ENCODE measurements at regions not wholly inside any gene's neighbourhood (a gene's known extent, or its start where the extent isn't known, plus 50 kb on each side); places are given as distances from the start of the nearest gene placed in this dataset.

DNA sequence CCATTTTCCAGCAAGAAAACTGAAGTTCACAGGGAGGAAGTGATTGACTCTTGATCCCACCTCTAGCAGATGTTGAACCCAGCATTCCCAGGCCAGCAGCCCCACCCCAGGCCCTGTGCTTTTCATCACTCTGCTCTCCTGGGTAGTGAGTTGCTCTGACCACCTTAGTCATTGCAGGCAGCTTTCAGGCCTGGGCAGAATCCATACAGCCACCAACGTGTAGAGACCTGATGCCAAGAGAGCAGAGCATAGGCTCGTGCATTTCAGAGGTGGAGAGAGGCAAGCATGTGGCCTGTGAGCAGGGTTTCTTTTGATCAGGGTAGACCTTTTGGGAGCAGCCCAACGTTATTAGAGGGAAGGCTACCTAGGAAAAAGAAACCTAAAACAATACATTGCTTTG lies 334.6 kb downstream of the PTEN start:
- POLR2A ChIA-PET, result no interaction called here
- TF ChIP-seq ZBTB10 (tag by site-specific recombination; IDR thresholded peaks at IDR 0.05) (no peak), WT1 (tag by site-specific recombination; IDR thresholded peaks at IDR 0.05) (no peak), ZFP69B (tag by site-specific recombination; IDR thresholded peaks at IDR 0.05) (no peak), KLF9 (tag by site-specific recombination; IDR thresholded peaks at IDR 0.05; ENCODE audit: low read depth) (no peak), ZNF768 (tag by site-specific recombination; IDR thresholded peaks at IDR 0.05) (no peak), GFI1B (tag by site-specific recombination; IDR thresholded peaks at IDR 0.05) (no peak), ZSCAN4 (tag by site-specific recombination; IDR thresholded peaks at IDR 0.05) (no peak), ZNF146 (tag by site-specific recombination; IDR thresholded peaks at IDR 0.05) (no peak), ZNF837 (tag by site-specific recombination; IDR thresholded peaks at IDR 0.05) (no peak), ZNF24 (tag by site-specific recombination; IDR thresholded peaks at IDR 0.05) (no peak)
- TF ChIP-seq, protein P1, sequence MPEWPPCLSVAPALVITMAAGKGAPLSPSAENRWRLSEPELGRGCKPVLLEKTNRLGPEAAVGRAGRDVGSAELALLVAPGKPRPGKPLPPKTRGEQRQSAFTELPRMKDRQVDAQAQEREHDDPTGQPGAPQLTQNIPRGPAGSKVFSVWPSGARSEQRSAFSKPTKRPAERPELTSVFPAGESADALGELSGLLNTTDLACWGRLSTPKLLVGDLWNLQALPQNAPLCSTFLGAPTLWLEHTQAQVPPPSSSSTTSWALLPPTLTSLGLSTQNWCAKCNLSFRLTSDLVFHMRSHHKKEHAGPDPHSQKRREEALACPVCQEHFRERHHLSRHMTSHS (tag by site-specific recombination; IDR thresholded peaks at IDR 0.05), result no peak
- CTCF ChIA-PET, result no interaction called here
- Histone ChIP-seq H3K36me3 (ENCODE audit: control insufficient read depth in 2 of 2, insufficient read depth in 1 of 2, low read length in 2 of 2) (no peaks in the 10 kb centered on the region), H3K9me3 (ENCODE audit: control insufficient read depth, insufficient read depth, low read depth, low read length) (no peaks in the 10 kb centered on the region), H3K4me1 (ENCODE audit: control insufficient read depth, insufficient read depth, low read length) (peaks cover 15% of the 10 kb centered on the region), H3K27ac (ENCODE audit: extremely low read depth, low read depth, low read length) (no peak overlapping the region), H3K4me3 (ENCODE audit: low read depth, low read length) (no peak overlapping the region)

DNA sequence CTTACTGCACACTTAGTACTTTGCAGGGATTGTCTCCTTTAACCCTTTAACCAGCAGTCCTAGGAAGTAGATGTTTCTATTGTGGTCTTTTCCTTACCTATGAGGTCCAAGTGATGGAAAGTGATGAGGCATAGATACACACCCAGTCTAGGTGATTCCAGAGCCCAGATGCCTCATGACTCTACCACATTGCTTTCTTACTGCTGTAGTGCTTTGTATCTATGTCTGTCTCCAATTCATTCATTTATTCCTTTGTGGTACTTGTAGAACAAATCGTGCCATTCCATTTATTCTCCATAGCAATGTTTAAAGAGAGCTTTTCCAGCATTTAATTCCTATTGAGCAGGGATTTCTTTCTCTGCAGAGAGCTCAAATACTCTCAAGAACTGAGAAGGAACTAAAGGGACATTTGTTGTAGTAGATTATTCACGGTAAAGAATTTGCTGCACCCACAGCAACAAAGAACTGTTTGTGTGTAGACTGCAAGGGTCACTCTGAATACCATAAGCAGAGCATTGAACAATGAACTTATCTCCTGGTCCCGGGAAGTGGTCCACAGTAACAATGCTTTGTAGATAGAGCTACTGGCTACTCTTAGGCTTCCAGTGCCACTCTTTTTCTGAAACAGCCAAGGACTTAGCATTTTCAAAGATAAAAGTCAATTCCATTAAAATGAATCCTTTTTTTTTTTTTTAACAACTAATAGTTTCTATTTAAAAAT lies 337.0 kb downstream of the PTEN start:
- Histone ChIP-seq H3K36me3 (ENCODE audit: control insufficient read depth in 2 of 2, insufficient read depth in 1 of 2, low read length in 2 of 2) (no peaks in the 10 kb centered on the region), H3K27ac (ENCODE audit: extremely low read depth, low read depth, low read length) (no peak overlapping the region), H3K9me3 (ENCODE audit: control insufficient read depth, insufficient read depth, low read depth, low read length) (no peaks in the 10 kb centered on the region), H3K4me1 (ENCODE audit: control insufficient read depth, insufficient read depth, low read length) (peaks cover 7% of the 10 kb centered on the region), H3K4me3 (ENCODE audit: low read depth, low read length) (no peak overlapping the region)
- no peak for TF ChIP-seq CTCF (tag by site-specific recombination; IDR thresholded peaks at IDR 0.05)
- TF ChIP-seq SP3 (tag by site-specific recombination; IDR thresholded peaks at IDR 0.05), result no peak
- no peak for TF ChIP-seq ZXDB (tag by site-specific recombination; IDR thresholded peaks at IDR 0.05)
- TF ChIP-seq ZNF629 (tag by site-specific recombination; IDR thresholded peaks at IDR 0.05), result no peak
- ChIA-PET CTCF (interaction anchor here (0.6 kb wide), 2 partner anchors 182 to 324 kb away, joined by 3 read pairs; no protein-coding TSS in a partner anchor), POLR2A (interaction anchor here (0.7 kb wide), 1 partner anchor 90 kb away, joined by 4 read pairs; no protein-coding TSS in a partner anchor)
